HG03439 (cell line): ENCODE measurements at regions not wholly inside any gene's neighbourhood (a gene's known extent, or its start where the extent isn't known, plus 50 kb on each side); places are given as distances from the start of the nearest gene placed in this dataset.
"Not testable (repeated sequence)": the region's sequence is repeated elsewhere in the genome, so short reads cannot be mapped to it uniquely, and the experiment has no call there.

Experiments used
- ATAC-seq: cut with Tn5 transposase; IDR thresholded peaks from one replicate; pipeline ENCODE4 v1.9.1; 2021; ENCODE audit warnings: mild to moderate bottlenecking, moderate library complexity; ENCODE audit not compliant: unreplicated experiment

- ATAC-seq = not testable (repeated sequence)
Measured at GRCh38 chrX:149420566-149420965, 84.5 kb downstream of the IDS start.

DNA sequence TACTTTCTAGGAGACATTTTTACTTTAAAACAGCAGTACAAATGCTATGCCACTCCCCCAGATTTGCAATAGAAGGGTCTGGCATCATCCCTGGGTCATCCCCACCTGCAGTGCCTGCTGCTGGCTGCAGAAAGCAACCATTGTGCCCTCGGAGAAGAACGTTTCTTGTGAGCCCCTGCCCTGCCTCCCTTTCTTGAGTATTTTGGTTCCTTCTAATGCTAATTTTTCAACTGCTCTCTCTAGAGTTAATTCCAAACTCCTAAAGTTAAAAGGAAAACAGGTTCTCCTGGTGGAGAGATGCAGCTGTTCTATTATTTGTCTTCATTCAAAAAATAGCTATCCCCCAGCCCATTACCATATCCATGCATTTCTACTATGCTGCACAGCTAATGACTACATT is 107.1 kb downstream of the IDS start:
- no peak for ATAC-seq

GRCh38 chrX:149392921-149393320 is 112.2 kb downstream of the IDS start:
- no peak for ATAC-seq

- no peak for ATAC-seq
Measured at GRCh38 chrX:149383852-149384251, 121.3 kb downstream of the IDS start.

GRCh38 chrX:149374751-149375150 is 130.4 kb downstream of the IDS start:
- ATAC-seq = no peak

DNA sequence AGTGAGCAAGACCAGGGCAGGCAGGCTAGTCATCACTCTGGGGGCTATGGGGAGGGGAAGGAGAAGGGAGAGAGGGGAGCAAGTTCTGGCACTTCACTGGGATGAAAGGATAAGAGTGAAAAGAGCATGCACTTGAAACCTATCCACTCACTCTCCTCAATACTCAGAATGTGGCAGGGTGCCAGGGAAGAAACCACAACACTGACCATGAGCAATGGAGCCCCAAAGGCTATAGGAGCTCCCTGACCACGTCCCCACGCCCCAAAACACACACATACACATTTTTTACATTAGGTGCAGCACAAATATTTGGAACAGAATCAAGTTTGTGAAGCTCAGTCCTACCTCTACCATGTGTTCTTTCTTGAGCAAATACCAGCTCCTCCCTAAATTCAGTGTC is 132.2 kb downstream of the IDS start:
- ATAC-seq = no peak

GRCh38 chrX:149371986-149372385 is 133.1 kb downstream of the IDS start:
- no peak for ATAC-seq

DNA sequence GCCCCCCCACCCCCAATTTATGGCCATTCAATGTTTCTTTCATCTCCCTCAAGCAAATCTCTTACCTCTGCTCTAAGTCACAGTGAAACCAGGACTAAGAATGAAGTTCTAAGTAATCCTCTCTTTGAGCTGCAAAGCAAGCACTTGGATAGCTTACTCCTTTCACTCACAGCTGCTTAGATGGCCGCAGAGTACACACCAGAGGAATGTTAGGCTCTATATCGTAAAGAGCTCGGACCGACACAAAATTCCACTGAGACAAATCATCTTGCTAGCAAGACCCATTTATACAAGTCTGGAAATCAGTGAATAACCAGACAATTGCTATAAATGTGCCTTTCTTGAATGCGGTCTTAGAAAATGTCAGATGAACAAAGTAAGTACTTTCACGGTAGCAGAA is 135.0 kb downstream of the IDS start:
- no peak for ATAC-seq

DNA sequence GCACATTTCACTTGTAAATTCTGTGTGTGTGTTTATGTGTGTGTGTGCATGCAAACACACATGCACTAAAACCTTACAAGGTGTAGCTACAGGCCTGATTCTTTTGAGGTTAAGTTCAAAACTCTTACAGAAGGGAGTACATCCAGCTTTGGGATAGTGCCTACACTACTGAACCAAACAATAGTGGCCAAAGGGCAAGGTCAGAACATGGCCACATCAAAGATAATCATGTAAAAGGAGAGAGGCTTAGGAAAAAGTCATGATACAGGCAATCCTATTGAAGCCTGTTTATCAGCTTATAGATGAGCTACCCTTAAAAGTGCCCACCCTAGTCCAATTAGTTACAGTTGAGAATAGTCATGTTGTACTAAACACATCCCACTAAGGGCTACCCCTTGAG is 139.6 kb downstream of the IDS start:
- ATAC-seq = no peak

GRCh38 chrX:149365061-149365460 is 140.0 kb downstream of the IDS start:
- ATAC-seq = no peak

- no peak for ATAC-seq
Measured at GRCh38 chrX:149363965-149364364, 141.1 kb downstream of the IDS start.

DNA sequence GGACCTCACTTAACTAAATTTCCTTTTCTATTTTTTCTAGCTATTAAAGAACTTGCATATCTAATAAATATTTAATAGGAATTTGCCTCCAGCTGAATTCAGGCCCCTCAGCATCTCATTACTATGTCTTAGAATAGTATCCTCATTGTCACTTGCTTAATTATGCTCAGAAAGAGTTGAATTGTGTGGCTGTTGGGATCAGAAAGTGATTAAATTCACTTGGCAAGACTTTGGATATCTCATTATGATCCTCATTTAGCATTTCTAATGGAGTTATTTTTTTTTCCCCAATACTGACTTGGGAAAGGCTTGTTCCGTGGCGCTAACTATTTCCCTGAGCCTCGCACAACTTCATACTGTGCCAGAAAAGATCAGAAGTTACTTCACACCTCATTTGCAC is 158.8 kb downstream of the IDS start:
- no peak for ATAC-seq

GRCh38 chrX:149322316-149322715 is 182.8 kb downstream of the IDS start:
- ATAC-seq = no peak

DNA sequence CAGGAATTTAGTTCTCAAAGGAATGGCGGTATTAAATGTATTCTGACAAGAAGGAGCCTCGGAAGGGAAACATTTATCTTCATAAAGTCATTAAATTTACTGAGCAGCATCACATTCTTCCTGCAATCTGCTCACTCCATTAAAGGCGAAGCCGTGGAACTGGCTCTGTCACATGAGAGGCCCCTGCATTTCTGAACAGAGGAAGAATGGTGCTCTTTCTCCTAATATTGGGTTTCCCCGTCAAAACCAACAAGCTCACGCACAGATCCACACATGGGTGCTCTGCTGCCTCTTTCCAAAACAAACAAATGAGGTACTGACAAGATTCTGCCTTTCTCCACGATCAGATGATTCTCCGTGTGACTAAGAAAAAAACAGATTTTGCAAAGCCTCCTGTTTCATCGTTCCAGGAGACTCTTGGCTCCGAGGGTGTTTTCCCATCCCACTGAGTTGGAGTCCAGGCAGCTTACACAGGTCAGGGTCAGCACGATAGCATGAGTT is 191.2 kb downstream of the IDS start:
- ATAC-seq = no peak

GRCh38 chrX:149312988-149313387 is 192.1 kb downstream of the IDS start:
- no peak for ATAC-seq

- ATAC-seq = no peak
Measured at GRCh38 chrX:149312097-149312496, 193.0 kb downstream of the IDS start.

GRCh38 chrX:149302705-149303104 is 202.4 kb downstream of the IDS start:
- ATAC-seq = no peak

DNA sequence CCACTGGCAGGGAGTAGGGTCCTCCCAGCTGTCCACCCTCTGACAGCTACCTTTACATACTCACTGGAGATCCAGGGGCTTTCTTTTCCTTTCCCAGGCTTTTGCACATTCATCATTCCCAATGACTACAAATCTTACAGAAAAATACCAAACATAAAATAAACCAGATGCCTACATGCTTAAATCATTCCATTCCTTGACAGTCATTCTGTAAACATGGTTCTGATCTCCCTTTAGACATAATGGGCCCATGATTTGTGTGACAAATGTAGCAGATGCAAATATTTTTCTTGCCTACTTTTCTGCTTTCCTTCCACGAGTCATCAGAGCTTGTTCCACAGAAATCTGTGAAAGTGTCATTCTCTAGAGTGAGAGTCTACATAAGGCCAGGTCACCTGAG is 207.0 kb downstream of the IDS start:
- no peak for ATAC-seq

DNA sequence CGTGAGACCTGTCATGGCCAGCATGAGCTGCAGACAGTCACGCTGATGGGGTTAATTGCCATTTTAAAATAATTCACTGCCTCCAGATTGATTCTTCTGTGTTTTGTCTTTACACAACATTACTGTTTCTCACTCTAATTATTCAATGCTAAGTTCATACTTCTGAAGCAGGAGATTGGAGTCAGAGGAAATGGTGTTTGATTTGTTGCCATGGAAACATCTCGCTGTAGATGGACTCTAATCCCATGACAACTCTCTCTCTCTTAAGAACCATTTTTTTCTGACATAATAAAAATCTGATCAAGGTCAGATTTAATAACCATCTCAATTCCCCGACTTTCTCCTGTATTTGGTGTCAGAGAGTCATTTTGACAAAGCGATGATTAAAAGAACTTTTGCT is 209.0 kb downstream of the IDS start:
- no peak for ATAC-seq

DNA sequence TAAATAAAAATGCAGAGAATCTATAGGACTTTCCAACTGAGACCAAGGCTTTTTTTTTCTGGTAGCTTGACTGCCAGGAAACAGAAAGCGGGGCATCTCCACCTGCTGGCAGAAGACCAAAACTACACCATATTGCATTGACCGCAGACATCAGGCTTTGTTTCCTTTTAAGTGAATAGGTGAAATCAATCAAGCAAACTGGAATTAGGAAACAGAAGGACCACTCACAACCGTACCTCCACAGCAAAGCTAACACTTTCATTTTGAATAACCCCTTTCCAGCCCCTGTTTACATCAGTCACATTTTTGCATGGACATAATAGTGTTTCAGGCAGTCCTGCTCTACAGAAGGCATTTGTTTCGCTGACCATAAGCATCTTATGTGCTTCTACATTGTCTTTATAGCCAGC is 218.2 kb downstream of the IDS start:
- ATAC-seq = no peak

- no peak for ATAC-seq
Measured at GRCh38 chrX:149284616-149285015, 220.5 kb downstream of the IDS start.

DNA sequence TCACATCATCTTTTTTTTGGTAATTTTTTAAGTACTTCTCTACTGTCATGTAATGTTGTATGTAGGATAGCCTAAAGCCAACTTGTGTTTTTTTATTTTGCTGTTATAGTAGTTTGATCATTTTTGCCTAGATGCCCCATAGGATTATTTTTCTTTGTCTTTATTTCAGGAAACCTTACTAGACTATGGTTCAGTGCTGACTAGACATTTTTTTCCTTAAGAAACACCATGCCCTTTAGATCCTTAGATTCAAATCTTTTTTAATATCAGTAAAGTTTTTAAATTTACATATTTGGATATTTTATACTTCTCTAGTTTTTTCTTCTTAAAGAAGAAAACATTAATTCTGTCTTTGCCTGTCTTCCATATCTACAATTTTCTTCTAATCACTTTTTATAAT is 221.3 kb downstream of the IDS start:
- ATAC-seq = no peak

GRCh38 chrX:149282909-149283308 is 222.2 kb downstream of the IDS start:
- no peak for ATAC-seq

GRCh38 chrX:149280011-149280410 is 225.1 kb downstream of the IDS start:
- no peak for ATAC-seq
